GM19238 (cell line): ENCODE measurements at regions not wholly inside any gene's neighbourhood (a gene's known extent, or its start where the extent isn't known, plus 50 kb on each side); places are given as distances from the start of the nearest gene placed in this dataset.

Experiments used
- DNase-seq: peaks from one replicate; pipeline ENCODE4 v3.0.0; 2011; ENCODE audit warnings: low spot score; ENCODE audit not compliant: insufficient read length

- no peak for DNase-seq
Measured at GRCh38 chr17:72594248-72594647, 473.4 kb downstream of the SOX9 start.
